ENCODE measurements at regions not wholly inside any gene's neighbourhood (a gene's known extent, or its start where the extent isn't known, plus 50 kb on each side); places are given as distances from the start of the nearest gene placed in this dataset.

- Histone ChIP-seq H3K27me3 (ENCODE audit: control insufficient read depth in 2 of 2, insufficient read depth in 2 of 2, low read length in 2 of 2) (no peaks in the 10 kb centered on the region), H3K4me1 (ENCODE audit: control insufficient read depth, extremely low read depth, insufficient read depth, low read length) (no peaks in the 10 kb centered on the region), H3K36me3 (ENCODE audit: control insufficient read depth in 2 of 2, extremely low read depth in 1 of 2, insufficient read depth in 2 of 2, low read length in 2 of 2) (no peaks in the 10 kb centered on the region), H3K9me3 (replicated peaks; ENCODE audit: control insufficient read depth, insufficient read depth, low read length) (no peaks in the 10 kb centered on the region), H3K4me3 (replicated peaks in 1 of 3; ENCODE audit: insufficient read depth in 1 of 3, low read depth in 1 of 3, low read length in 3 of 3) (no peak overlapping the region), H4K20me1 (replicated peaks; ENCODE audit: control insufficient read depth, extremely low read depth, insufficient read depth, low read length) (no peaks in the 10 kb centered on the region), H3K9me1 (replicated peaks; ENCODE audit: control insufficient read depth, extremely low read depth, insufficient read depth, low read length) (no peaks in the 10 kb centered on the region), H3K27ac (ENCODE audit: insufficient read depth, low read depth, low read length) (no peak overlapping the region), H3K79me2 (ENCODE audit: control insufficient read depth, insufficient read depth, low read length) (no peaks in the 10 kb centered on the region), H3K4me2 (ENCODE audit: insufficient read depth, low read length) (no peak overlapping the region), H3K9ac (replicated peaks; ENCODE audit: extremely low read depth, insufficient read depth, low read length) (no peak overlapping the region), H2AFZ (ENCODE audit: low read depth, low read length) (no peak overlapping the region)
- ChIA-PET POLR2A (no interaction called here), CTCF (no interaction called here)
- intact Hi-C loops (cut with micrococcal nuclease) = no loop called here
- FAIRE-seq = no peak
- TF ChIP-seq MYC (IDR thresholded peaks at IDR 0.05; ENCODE audit: low read depth, low read length) (no peak), POLR2AphosphoS5 (IDR thresholded peaks at IDR 0.05; ENCODE audit: insufficient read depth, low read depth, low read length) (no peak), CTCF (IDR thresholded peaks at IDR 0.05; ENCODE audit: extremely low read depth in 1 of 2, insufficient read depth in 1 of 2, low read depth in 1 of 2, low read length in 2 of 2) (no peak), EZH2 (IDR thresholded peaks at IDR 0.05; ENCODE audit: borderline replicate concordance, low read depth, low read length, severe bottlenecking) (no peak), GATA2 (IDR thresholded peaks at IDR 0.05; ENCODE audit: insufficient read depth, insufficient read length, low read depth, low read length) (no peak), POLR2A (IDR thresholded peaks at IDR 0.05; ENCODE audit: low read depth, low read length) (no peak), JUN (IDR thresholded peaks at IDR 0.05; ENCODE audit: borderline replicate concordance, insufficient read depth, insufficient read length, low read depth) (no peak), FOS (IDR thresholded peaks at IDR 0.05; ENCODE audit: borderline replicate concordance, insufficient read depth, low read length) (no peak), MAX (IDR thresholded peaks at IDR 0.05; ENCODE audit: insufficient read depth, insufficient read length) (no peak)
- BruUV-seq (replicated peaks) = no TSS peak
- dilution Hi-C loops (cut with MboI; ENCODE audit: extremely low pct_ligation_motif_present, low sequenced_read_pairs) = no loop called here
- DNase-seq (ENCODE audit: low read depth, low spot score) = no peak
Measured at GRCh38 chr11:42595876-42596275, 715.9 kb upstream of the API5 start.

Data from endothelial cell of umbilical vein (primary cell).